OCI-LY7 (cell line): ENCODE measurements at regions not wholly inside any gene's neighbourhood (a gene's known extent, or its start where the extent isn't known, plus 50 kb on each side); places are given as distances from the start of the nearest gene placed in this dataset.

Experiments used
- EZH2phosphoT487 ChIP-seq: fragments of 200-600 bp; sonication (generic); IDR thresholded peaks from 2 replicates; pipeline ENCODE4 v1.6.1; 2018; ENCODE audit warnings: low read depth, borderline replicate concordance, mild to moderate bottlenecking, mixed run types, antibody characterized with exemption, low read length, moderate library complexity, mixed read lengths
- TF ChIP-seq, protein P1 (sequence below): fragments of 200-600 bp; sonication (generic); conservative IDR thresholded peaks from 2 replicates; pipeline ENCODE4 v1.5.1; 2014; ENCODE audit warnings: mild to moderate bottlenecking, antibody characterized with exemption, low read length, moderate library complexity, mixed read lengths

DNA sequence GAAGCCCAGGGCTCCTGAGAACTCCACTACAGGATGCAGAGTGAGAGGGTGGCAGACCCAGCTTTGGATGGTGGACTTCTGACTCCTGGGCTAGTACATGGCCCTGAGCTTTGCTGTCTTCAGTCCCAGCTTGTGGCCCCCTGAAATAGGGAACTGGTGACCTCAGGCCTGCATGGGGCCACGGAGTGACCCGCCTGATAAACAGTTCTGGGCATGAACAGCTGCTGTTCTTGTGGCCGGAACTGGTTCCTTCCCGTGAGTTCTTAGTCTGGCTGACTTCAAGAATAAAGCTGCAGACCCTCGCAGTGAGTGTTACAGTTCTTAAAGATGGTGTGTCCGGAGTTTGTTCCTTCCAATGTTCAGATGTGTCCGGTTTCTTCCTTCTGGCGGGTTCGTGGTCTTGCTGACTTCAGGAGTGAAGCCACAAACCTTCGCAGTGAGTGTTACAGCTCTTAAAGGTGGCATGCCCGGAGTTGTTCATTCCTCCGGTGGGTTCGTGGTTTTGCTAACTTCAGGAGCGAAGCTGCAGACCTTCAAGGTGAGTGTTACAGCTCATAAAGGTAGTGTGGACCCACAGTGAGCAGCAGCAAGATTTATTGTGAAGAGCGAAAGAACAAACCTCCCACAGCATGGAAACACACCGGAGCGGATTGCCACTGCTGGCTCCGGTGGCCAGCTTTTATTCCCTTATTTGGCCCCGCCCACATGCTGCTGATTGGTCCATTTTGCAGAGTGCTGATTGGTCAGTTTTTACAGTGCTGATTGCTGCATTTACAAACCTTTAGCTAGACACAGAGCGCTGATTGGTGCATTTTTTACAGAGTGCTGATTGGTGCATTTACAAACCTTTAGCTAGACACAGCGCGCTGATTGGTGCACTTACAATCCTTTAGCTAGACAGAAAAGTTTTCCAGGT is 268.0 kb downstream of the ZEB1 start:
- TF ChIP-seq, protein P1, sequence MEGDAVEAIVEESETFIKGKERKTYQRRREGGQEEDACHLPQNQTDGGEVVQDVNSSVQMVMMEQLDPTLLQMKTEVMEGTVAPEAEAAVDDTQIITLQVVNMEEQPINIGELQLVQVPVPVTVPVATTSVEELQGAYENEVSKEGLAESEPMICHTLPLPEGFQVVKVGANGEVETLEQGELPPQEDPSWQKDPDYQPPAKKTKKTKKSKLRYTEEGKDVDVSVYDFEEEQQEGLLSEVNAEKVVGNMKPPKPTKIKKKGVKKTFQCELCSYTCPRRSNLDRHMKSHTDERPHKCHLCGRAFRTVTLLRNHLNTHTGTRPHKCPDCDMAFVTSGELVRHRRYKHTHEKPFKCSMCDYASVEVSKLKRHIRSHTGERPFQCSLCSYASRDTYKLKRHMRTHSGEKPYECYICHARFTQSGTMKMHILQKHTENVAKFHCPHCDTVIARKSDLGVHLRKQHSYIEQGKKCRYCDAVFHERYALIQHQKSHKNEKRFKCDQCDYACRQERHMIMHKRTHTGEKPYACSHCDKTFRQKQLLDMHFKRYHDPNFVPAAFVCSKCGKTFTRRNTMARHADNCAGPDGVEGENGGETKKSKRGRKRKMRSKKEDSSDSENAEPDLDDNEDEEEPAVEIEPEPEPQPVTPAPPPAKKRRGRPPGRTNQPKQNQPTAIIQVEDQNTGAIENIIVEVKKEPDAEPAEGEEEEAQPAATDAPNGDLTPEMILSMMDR, result no peak
- TF ChIP-seq EZH2phosphoT487, result no peak
